ENCODE measurements at regions not wholly inside any gene's neighbourhood (a gene's known extent, or its start where the extent isn't known, plus 50 kb on each side); places are given as distances from the start of the nearest gene placed in this dataset.

- in situ Hi-C loops (cut with HindIII; ENCODE audit: low pct_unique_long_range_greater_than_20kb, low sequenced_read_pairs): no loop called here
- no peak for DNase-seq (ENCODE audit: low read depth)
These were observed 161.6 kb downstream of the ACTL7B start for GRCh38 chr9:108694170-108694569.

GRCh38 chr9:108691614-108692013, 164.2 kb downstream of the ACTL7B start:
- no peak for DNase-seq (ENCODE audit: low read depth)
- in situ Hi-C loops (cut with HindIII; ENCODE audit: low pct_unique_long_range_greater_than_20kb, low sequenced_read_pairs): no loop called here

GRCh38 chr9:108688676-108689075, 167.1 kb downstream of the ACTL7B start:
- in situ Hi-C loops (cut with HindIII; ENCODE audit: low pct_unique_long_range_greater_than_20kb, low sequenced_read_pairs): no loop called here
- DNase-seq (ENCODE audit: low read depth): no peak

- in situ Hi-C loops (cut with HindIII; ENCODE audit: low pct_unique_long_range_greater_than_20kb, low sequenced_read_pairs): no loop called here
These were observed 167.7 kb downstream of the ACTL7B start for GRCh38 chr9:108688051-108688450.

GRCh38 chr9:108687006-108687987, 168.5 kb downstream of the ACTL7B start:
- DNase-seq (ENCODE audit: low read depth): no peak
- in situ Hi-C loops (cut with HindIII; ENCODE audit: low pct_unique_long_range_greater_than_20kb, low sequenced_read_pairs): no loop called here

More at GRCh38 chr9:108688051-108688450, 167.7 kb downstream of the ACTL7B start:
- DNase-seq (ENCODE audit: low read depth): no peak

GRCh38 chr9:108684288-108685025, 171.3 kb downstream of the ACTL7B start:
- in situ Hi-C loops (cut with HindIII; ENCODE audit: low pct_unique_long_range_greater_than_20kb, low sequenced_read_pairs): no loop called here
- no peak for DNase-seq (ENCODE audit: low read depth)

- DNase-seq (ENCODE audit: low read depth): no peak
- in situ Hi-C loops (cut with HindIII; ENCODE audit: low pct_unique_long_range_greater_than_20kb, low sequenced_read_pairs): no loop called here
These were observed 172.5 kb downstream of the ACTL7B start for GRCh38 chr9:108683245-108683644.

GRCh38 chr9:108681851-108682590, 173.8 kb downstream of the ACTL7B start:
- no peak for DNase-seq (ENCODE audit: low read depth)
- in situ Hi-C loops (cut with HindIII; ENCODE audit: low pct_unique_long_range_greater_than_20kb, low sequenced_read_pairs): no loop called here

- DNase-seq (ENCODE audit: low read depth): no peak
- in situ Hi-C loops (cut with HindIII; ENCODE audit: low pct_unique_long_range_greater_than_20kb, low sequenced_read_pairs): no loop called here
These were observed 174.8 kb downstream of the ACTL7B start for GRCh38 chr9:108680946-108681345.

GRCh38 chr9:108677776-108678175, 178.0 kb downstream of the ACTL7B start:
- no peak for DNase-seq (ENCODE audit: low read depth)

GRCh38 chr9:108676355-108676754, 179.4 kb downstream of the ACTL7B start:
- no peak for DNase-seq (ENCODE audit: low read depth)
- in situ Hi-C loops (cut with HindIII; ENCODE audit: low pct_unique_long_range_greater_than_20kb, low sequenced_read_pairs): no loop called here

More at GRCh38 chr9:108677776-108678175, 178.0 kb downstream of the ACTL7B start:
- in situ Hi-C loops (cut with HindIII; ENCODE audit: low pct_unique_long_range_greater_than_20kb, low sequenced_read_pairs): no loop called here

GRCh38 chr9:108675708-108676107, 180.1 kb downstream of the ACTL7B start:
- DNase-seq (ENCODE audit: low read depth): no peak
- in situ Hi-C loops (cut with HindIII; ENCODE audit: low pct_unique_long_range_greater_than_20kb, low sequenced_read_pairs): no loop called here

GRCh38 chr9:108674766-108675530, 180.8 kb downstream of the ACTL7B start:
- in situ Hi-C loops (cut with HindIII; ENCODE audit: low pct_unique_long_range_greater_than_20kb, low sequenced_read_pairs): no loop called here
- no peak for DNase-seq (ENCODE audit: low read depth)

- no peak for DNase-seq (ENCODE audit: low read depth)
- in situ Hi-C loops (cut with HindIII; ENCODE audit: low pct_unique_long_range_greater_than_20kb, low sequenced_read_pairs): no loop called here
These were observed 182.4 kb downstream of the ACTL7B start for GRCh38 chr9:108673386-108673785.

- in situ Hi-C loops (cut with HindIII; ENCODE audit: low pct_unique_long_range_greater_than_20kb, low sequenced_read_pairs): no loop called here
- DNase-seq (ENCODE audit: low read depth): no peak
These were observed 183.2 kb downstream of the ACTL7B start for GRCh38 chr9:108672475-108673190.

- in situ Hi-C loops (cut with HindIII; ENCODE audit: low pct_unique_long_range_greater_than_20kb, low sequenced_read_pairs): no loop called here
- no peak for DNase-seq (ENCODE audit: low read depth)
These were observed 184.0 kb downstream of the ACTL7B start for GRCh38 chr9:108671794-108672193.

- DNase-seq (ENCODE audit: low read depth): no peak
- in situ Hi-C loops (cut with HindIII; ENCODE audit: low pct_unique_long_range_greater_than_20kb, low sequenced_read_pairs): no loop called here
These were observed 184.6 kb downstream of the ACTL7B start for GRCh38 chr9:108671176-108671575.

Measured in Caki2 (cell line).